ENCODE measurements at regions not wholly inside any gene's neighbourhood (a gene's known extent, or its start where the extent isn't known, plus 50 kb on each side); places are given as distances from the start of the nearest gene placed in this dataset.

DNA sequence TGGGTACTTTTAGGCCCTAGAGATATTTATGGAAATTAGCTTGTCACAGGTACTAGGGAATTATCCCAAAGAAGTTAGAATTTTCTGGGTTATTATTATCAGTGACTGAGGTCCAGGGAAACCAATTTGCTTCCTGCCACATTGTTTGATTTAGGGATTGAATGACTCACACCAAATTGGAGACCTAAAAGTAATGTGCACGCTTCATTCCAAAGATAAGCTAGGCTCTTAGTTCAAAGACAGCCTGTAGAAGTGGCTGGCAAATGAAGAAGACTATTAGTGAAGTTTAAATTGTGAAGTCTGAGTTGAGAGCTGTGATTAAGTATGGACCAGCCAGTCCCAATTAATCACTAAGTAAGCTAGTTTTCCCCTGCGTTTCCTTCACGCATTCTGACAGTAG, 188.1 kb upstream of the MYO3A start:
- ATAC-seq: no peak
- TF ChIP-seq GLIS3 (CRISPR knock-in tag; IDR thresholded peaks at IDR 0.05): no peak
- no peak for TF ChIP-seq RARB (CRISPR knock-in tag; IDR thresholded peaks at IDR 0.05)
- TF ChIP-seq, protein P1, sequence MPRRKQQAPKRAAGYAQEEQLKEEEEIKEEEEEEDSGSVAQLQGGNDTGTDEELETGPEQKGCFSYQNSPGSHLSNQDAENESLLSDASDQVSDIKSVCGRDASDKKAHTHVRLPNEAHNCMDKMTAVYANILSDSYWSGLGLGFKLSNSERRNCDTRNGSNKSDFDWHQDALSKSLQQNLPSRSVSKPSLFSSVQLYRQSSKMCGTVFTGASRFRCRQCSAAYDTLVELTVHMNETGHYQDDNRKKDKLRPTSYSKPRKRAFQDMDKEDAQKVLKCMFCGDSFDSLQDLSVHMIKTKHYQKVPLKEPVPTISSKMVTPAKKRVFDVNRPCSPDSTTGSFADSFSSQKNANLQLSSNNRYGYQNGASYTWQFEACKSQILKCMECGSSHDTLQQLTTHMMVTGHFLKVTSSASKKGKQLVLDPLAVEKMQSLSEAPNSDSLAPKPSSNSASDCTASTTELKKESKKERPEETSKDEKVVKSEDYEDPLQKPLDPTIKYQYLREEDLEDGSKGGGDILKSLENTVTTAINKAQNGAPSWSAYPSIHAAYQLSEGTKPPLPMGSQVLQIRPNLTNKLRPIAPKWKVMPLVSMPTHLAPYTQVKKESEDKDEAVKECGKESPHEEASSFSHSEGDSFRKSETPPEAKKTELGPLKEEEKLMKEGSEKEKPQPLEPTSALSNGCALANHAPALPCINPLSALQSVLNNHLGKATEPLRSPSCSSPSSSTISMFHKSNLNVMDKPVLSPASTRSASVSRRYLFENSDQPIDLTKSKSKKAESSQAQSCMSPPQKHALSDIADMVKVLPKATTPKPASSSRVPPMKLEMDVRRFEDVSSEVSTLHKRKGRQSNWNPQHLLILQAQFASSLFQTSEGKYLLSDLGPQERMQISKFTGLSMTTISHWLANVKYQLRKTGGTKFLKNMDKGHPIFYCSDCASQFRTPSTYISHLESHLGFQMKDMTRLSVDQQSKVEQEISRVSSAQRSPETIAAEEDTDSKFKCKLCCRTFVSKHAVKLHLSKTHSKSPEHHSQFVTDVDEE (CRISPR knock-in tag; IDR thresholded peaks at IDR 0.05): no peak
- no peak for TF ChIP-seq ZNF70 (CRISPR knock-in tag; IDR thresholded peaks at IDR 0.05)
- no peak for TF ChIP-seq PPARA (CRISPR knock-in tag; IDR thresholded peaks at IDR 0.05; ENCODE audit: borderline replicate concordance)
- TF ChIP-seq ZNF8 (CRISPR knock-in tag; IDR thresholded peaks at IDR 0.05): no peak
- no peak for TF ChIP-seq CSDC2 (CRISPR knock-in tag; IDR thresholded peaks at IDR 0.05)
- no peak for TF ChIP-seq ZFP30 (CRISPR knock-in tag; IDR thresholded peaks at IDR 0.05)
- TF ChIP-seq BACH2 (CRISPR knock-in tag; IDR thresholded peaks at IDR 0.05; ENCODE audit: borderline replicate concordance): no peak
- TF ChIP-seq ZFP3 (CRISPR knock-in tag; IDR thresholded peaks at IDR 0.05): no peak
- no peak for TF ChIP-seq TOX (CRISPR knock-in tag; IDR thresholded peaks at IDR 0.05; ENCODE audit: borderline replicate concordance)
- TF ChIP-seq, protein P2, sequence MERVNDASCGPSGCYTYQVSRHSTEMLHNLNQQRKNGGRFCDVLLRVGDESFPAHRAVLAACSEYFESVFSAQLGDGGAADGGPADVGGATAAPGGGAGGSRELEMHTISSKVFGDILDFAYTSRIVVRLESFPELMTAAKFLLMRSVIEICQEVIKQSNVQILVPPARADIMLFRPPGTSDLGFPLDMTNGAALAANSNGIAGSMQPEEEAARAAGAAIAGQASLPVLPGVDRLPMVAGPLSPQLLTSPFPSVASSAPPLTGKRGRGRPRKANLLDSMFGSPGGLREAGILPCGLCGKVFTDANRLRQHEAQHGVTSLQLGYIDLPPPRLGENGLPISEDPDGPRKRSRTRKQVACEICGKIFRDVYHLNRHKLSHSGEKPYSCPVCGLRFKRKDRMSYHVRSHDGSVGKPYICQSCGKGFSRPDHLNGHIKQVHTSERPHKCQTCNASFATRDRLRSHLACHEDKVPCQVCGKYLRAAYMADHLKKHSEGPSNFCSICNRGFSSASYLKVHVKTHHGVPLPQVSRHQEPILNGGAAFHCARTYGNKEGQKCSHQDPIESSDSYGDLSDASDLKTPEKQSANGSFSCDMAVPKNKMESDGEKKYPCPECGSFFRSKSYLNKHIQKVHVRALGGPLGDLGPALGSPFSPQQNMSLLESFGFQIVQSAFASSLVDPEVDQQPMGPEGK (CRISPR knock-in tag; IDR thresholded peaks at IDR 0.05; ENCODE audit: borderline replicate concordance): no peak
- no peak for TF ChIP-seq TCF4 (CRISPR knock-in tag; IDR thresholded peaks at IDR 0.05; ENCODE audit: borderline replicate concordance)
- TF ChIP-seq ZC3H10 (CRISPR knock-in tag; IDR thresholded peaks at IDR 0.05): no peak
- no peak for TF ChIP-seq ESRRG (CRISPR knock-in tag; IDR thresholded peaks at IDR 0.05)
- no peak for TF ChIP-seq SNAI2 (CRISPR knock-in tag; IDR thresholded peaks at IDR 0.05)
- TF ChIP-seq, protein P3, sequence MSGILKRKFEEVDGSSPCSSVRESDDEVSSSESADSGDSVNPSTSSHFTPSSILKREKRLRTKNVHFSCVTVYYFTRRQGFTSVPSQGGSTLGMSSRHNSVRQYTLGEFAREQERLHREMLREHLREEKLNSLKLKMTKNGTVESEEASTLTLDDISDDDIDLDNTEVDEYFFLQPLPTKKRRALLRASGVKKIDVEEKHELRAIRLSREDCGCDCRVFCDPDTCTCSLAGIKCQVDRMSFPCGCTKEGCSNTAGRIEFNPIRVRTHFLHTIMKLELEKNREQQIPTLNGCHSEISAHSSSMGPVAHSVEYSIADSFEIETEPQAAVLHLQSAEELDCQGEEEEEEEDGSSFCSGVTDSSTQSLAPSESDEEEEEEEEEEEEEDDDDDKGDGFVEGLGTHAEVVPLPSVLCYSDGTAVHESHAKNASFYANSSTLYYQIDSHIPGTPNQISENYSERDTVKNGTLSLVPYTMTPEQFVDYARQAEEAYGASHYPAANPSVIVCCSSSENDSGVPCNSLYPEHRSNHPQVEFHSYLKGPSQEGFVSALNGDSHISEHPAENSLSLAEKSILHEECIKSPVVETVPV (CRISPR knock-in tag; IDR thresholded peaks at IDR 0.05): no peak

GRCh38 chr10:25747084-25747483, 186.9 kb upstream of the MYO3A start:
- TF ChIP-seq TOX (CRISPR knock-in tag; IDR thresholded peaks at IDR 0.05; ENCODE audit: borderline replicate concordance) (no peak), TCF4 (CRISPR knock-in tag; IDR thresholded peaks at IDR 0.05; ENCODE audit: borderline replicate concordance) (no peak), RARB (CRISPR knock-in tag; IDR thresholded peaks at IDR 0.05) (no peak), ZNF8 (CRISPR knock-in tag; IDR thresholded peaks at IDR 0.05) (no peak), ISL1 (CRISPR knock-in tag; IDR thresholded peaks at IDR 0.05) (no peak), ZFP3 (CRISPR knock-in tag; IDR thresholded peaks at IDR 0.05) (no peak), PPARA (CRISPR knock-in tag; IDR thresholded peaks at IDR 0.05; ENCODE audit: borderline replicate concordance) (no peak), OSR1 (CRISPR knock-in tag; IDR thresholded peaks at IDR 0.05) (no peak), POU6F1 (CRISPR knock-in tag; IDR thresholded peaks at IDR 0.05; ENCODE audit: borderline replicate concordance, low read depth) (no peak), GLIS3 (CRISPR knock-in tag; IDR thresholded peaks at IDR 0.05) (no peak), CSDC2 (CRISPR knock-in tag; IDR thresholded peaks at IDR 0.05) (no peak)
- TF ChIP-seq, protein P4, sequence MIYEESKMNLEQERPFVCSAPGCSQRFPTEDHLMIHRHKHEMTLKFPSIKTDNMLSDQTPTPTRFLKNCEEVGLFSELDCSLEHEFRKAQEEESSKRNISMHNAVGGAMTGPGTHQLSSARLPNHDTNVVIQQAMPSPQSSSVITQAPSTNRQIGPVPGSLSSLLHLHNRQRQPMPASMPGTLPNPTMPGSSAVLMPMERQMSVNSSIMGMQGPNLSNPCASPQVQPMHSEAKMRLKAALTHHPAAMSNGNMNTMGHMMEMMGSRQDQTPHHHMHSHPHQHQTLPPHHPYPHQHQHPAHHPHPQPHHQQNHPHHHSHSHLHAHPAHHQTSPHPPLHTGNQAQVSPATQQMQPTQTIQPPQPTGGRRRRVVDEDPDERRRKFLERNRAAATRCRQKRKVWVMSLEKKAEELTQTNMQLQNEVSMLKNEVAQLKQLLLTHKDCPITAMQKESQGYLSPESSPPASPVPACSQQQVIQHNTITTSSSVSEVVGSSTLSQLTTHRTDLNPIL (CRISPR knock-in tag; IDR thresholded peaks at IDR 0.05; ENCODE audit: low read depth): no peak
- TF ChIP-seq, protein P2 (CRISPR knock-in tag; IDR thresholded peaks at IDR 0.05; ENCODE audit: borderline replicate concordance): no peak
- no peak for ATAC-seq

Measured in SK-N-SH treated with all-trans-retinoic acid at 6 μM for 48 hours (cell line).